Left cardiac atrium (tissue), 4 donors: ENCODE measurements at regions not wholly inside any gene's neighbourhood (a gene's known extent, or its start where the extent isn't known, plus 50 kb on each side); places are given as distances from the start of the nearest gene placed in this dataset.
"Not testable (repeated sequence)": the region's sequence is repeated elsewhere in the genome, so short reads cannot be mapped to it uniquely, and the experiment has no call there.

Experiments used
- ATAC-seq, 2 donors: fragments of 200-7000 bp; cut with Tn5 transposase; one replicate each; pipeline ENCODE4 v1.9.1; 2020; ENCODE audit warnings: mild to moderate bottlenecking in 2 of 2, moderate library complexity in 2 of 2
- DNase-seq: peaks from one replicate; pipeline ENCODE4 v3.0.0-alpha.2; 2020
- intact Hi-C, 2 donors: fragments of 100-400 bp; cut with DNase I; formaldehyde crosslinking; loops; one replicate each; pipeline versions ENCODE4 v1.14.1 to v1.15.1; 2022 to 2023
- donor health status: DM: no; HTN: yes; CAD: no.
- donor health status: DM: no; HTN: yes; CAD: no; lungs with severe emphysema.
- donor health status: DM: yes; HTN: yes; CAD: no.
- donor health status: Dilated cardiomyopathy.

DNA sequence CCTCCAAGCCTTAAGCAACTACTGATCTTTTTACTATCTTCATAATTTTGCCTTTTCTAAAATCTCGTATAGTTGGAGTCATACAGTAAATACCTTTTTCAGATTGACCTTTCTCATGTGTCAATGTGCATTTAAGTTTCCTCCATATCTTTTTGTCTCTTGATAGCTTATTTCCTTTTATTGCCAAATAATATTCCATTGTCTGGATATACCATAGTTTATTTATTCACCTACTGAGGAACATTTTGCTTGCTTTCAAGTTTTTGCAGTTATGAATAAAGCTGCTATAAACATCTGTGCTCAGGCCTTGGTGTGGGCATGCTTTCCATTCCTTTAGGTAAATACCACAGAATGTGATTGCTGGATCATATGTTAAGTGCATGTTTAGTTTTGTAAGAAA, 161.2 kb upstream of the GNAI1 start:
- intact Hi-C loops = no loop called here
- ATAC-seq (no peak), DNase-seq (no peak)

DNA sequence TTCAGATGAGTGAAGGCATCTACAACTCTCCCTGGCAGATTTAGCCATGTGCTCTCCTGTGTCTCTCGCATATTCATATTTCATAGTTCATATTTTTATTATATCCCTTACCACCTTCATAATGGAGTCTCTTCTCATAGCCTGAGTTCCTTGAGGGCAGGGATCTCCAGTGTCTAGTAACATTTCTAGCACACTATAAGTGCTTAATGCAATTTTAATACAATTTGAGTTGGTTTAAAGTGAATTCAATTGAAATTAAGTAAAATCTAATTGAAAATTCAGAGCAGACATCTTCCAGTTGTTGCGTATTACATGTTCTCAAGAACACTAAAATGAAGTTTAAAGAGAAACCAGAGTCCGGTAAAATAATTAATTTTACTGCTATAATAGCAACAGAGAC, 163.6 kb upstream of the GNAI1 start:
- ATAC-seq (no peak), DNase-seq (no peak)
- intact Hi-C loops = no loop called here

DNA sequence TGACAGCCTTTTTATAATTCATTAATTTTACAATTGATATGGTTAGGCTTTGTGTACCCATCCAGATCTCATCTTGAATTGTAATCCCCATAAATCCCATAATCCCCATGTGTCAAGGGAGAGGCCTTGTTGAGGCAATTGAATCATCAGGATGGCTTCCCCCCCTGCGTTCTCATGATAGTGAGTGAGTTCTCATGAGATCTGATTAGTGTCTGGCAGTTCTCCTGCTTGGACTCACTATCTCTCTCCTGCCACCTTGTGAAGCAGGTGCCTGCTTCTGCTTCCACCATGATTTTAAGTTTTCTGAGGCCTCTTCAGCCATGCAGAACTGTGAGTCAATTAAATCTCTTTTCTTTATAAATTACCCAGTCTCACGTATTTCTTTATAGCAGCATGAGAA, 165.7 kb upstream of the GNAI1 start:
- DNase-seq (no peak), ATAC-seq (no peak)
- intact Hi-C loops = no loop called here

GRCh38 chr7:79968077-79968648, 166.5 kb upstream of the GNAI1 start:
- intact Hi-C loops = no loop called here
- DNase-seq (no peak), ATAC-seq (no peak)

- ATAC-seq (no peak), DNase-seq (no peak)
- intact Hi-C loops = no loop called here
These were observed 168.7 kb upstream of the GNAI1 start for GRCh38 chr7:79965946-79966345.

- DNase-seq (no peak), ATAC-seq (no peak)
- intact Hi-C loops = no loop called here
These were observed 170.2 kb upstream of the GNAI1 start for GRCh38 chr7:79964463-79964862.

GRCh38 chr7:79953130-79953529, 181.5 kb upstream of the GNAI1 start:
- intact Hi-C loops = no loop called here
- ATAC-seq (no peak), DNase-seq (no peak)

DNA sequence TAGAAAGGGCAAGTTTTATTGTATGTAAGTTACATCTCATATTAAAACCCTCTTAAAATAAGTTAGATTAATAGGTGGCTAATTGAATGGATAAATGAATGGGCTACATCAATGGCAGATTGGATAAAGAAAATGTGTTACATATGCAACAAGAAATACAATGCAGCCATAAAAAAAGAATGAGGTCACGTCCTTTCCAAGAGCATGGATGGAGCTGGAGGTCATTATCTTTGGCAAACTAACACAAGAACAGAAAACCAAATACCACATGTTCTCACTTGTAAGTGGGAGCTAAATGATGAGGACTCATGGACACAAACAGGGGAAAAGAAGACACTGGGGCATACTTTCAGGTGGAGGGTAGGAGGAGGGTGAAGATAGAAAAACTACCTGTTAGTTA, 182.2 kb upstream of the GNAI1 start:
- ATAC-seq = no peak
- intact Hi-C loops = no loop called here
- DNase-seq = no peak

GRCh38 chr7:79951415-79951814, 183.2 kb upstream of the GNAI1 start:
- ATAC-seq (no peak), DNase-seq (no peak)
- intact Hi-C loops = no loop called here

GRCh38 chr7:79949778-79950177, 184.9 kb upstream of the GNAI1 start:
- no peak for DNase-seq
- ATAC-seq = no peak
- intact Hi-C loops = no loop called here

GRCh38 chr7:79936281-79936983, 198.2 kb upstream of the GNAI1 start:
- peak in 1 of 2 donors; percentile 63 for ATAC-seq
- intact Hi-C loops = no loop called here
- DNase-seq = no peak

DNA sequence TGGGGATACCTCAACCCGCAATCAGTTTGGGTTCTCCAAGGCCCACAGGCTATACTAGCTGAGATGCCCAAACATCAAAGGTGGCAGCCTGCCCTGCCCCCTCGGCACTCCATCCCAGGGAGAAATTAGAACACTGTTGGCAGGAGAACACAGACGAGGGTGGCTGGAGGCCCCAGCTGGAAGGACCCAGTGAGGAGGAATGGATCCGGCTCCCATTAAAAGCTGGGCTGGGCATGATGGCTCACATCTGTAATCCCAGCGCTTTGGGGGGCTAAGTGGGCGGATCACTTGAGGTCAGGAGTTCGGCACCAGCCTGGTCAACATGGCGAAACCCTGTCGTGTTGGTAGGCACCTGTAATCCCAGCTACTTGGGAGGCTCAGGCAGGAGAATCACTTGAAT, 199.9 kb upstream of the GNAI1 start:
- intact Hi-C loops = no loop called here
- no peak for ATAC-seq

DNA sequence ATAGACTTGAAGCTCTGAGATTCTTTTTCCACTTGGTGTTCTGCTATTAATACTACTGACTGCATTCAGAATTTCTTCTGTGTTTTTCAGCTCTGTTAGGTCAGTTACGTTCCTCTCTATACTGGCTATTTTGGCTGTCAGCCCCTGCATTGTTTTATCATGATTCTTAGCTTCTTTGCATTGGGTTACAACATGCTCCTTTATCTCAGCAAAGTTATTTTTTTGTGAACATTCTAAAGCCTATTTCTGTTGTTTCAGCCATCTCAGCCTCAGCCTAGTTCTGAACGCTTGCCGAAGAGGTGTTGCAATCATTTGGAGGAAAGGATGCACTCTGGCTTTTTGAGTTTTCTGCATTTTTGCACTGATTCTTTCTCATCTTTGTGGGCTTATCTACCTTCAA, 201.5 kb upstream of the GNAI1 start:
- ATAC-seq = peak in 1 of 2 donors; percentile 38
- no peak for DNase-seq
- intact Hi-C loops = no loop called here

More for the DNA sequence above, 199.9 kb upstream of the GNAI1 start:
- DNase-seq = no peak

DNA sequence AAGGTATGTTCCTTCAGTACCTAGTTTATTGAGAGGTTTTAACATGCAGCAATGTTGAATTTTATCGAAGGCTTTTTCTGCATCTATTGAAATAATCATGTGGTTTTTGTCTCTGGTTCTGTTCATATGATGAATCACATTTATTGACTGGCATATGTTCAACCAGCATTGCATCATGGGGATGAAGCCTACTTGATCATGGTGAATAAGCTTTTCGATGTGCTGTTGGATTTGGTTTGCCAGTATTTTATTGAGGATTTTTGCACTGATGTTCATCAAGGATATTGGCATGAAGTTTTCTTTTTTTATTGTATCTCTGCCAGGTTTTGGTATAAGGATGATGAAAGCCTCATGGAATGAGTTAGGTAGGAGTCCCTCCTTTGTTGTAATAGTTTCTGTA, 204.0 kb upstream of the GNAI1 start:
- DNase-seq = no peak
- intact Hi-C loops = no loop called here
- no peak for ATAC-seq

DNA sequence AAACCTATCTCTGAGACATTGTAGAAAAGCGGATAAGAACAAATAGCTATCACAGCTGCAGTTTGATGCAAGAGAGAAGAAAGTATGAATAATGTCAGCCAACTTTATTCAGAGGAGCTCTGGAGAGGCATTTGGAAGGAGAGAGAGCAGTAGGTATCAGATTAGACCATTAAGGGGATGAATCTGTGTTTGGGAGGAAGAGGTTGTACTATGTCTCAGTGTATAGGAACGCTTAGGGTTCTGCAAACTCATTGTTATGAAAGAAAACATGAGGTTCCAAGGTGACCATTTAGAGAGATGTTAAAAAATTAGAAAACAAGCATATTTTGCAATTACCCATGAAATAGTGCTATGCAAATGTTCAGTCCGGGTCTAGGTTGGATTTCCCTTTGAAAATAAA, 207.5 kb upstream of the GNAI1 start:
- no peak for DNase-seq
- intact Hi-C loops = no loop called here
- ATAC-seq = no peak

DNA sequence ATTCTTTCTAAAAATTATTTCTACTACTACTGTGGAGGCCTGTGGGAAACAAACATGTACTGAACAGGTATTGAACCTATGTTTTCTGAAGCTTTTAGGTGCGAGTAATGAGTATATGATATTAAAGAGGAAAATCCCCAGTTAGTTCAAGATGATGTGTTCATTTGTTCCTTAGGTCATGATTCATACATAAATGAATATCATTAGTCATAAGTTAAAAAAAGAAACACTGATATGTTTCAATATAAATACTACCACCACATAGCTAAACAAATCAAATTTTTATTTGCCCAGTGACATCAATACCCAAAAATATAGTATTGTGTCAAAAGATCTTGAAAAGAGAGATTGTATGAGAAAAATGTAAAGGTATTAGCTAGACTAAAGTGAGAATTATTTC, 210.7 kb upstream of the GNAI1 start:
- DNase-seq (no peak), ATAC-seq (no peak)
- intact Hi-C loops = no loop called here

DNA sequence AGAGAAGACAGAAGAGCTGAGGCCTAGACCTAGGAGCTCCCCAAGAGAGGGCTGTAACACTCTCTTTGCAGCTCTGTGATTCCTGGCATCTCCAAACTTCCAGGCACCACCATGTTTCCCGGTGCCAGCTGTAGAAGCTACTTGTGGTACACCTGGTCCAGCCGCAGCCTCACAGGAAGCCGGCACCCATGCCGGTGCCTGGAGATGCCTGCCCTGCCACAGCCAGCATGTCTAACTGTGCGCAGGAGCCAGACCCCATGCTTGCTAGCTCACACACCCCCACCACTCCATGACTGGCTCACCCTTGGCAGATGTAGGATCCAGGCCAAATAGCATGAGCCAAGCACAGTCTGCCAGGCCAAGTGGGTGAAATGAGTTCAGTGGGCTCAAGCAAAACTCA, 211.7 kb upstream of the GNAI1 start:
- DNase-seq = no peak
- intact Hi-C loops = no loop called here
- ATAC-seq = no peak

GRCh38 chr7:79921976-79922375, 212.7 kb upstream of the GNAI1 start:
- ATAC-seq = no peak
- DNase-seq = no peak
- intact Hi-C loops = no loop called here

- DNase-seq, ATAC-seq, intact Hi-C loops: not testable (repeated sequence)
These were observed 216.0 kb upstream of the GNAI1 start for GRCh38 chr7:79918632-79919031.

DNA sequence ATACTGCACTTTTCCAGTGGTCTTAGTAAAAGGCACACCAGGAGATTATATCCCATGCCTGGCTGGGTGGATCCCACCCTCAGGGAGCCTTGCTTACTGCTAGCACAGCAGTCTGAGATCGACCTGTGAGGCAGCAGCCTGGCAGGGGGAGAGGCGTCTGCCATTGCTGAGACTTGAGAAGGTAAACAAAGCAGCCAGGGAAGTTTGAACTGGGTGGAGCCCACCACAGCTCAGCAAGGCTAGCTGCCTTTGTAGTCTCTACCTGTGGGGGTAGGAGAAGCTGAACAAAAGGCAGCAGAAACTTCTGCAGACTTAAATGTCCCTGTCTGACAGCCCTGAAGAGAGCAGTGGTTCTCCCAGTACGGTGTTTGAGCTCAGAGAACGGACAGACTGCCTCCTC, 219.3 kb upstream of the GNAI1 start:
- intact Hi-C loops, DNase-seq, ATAC-seq: not testable (repeated sequence)

DNA sequence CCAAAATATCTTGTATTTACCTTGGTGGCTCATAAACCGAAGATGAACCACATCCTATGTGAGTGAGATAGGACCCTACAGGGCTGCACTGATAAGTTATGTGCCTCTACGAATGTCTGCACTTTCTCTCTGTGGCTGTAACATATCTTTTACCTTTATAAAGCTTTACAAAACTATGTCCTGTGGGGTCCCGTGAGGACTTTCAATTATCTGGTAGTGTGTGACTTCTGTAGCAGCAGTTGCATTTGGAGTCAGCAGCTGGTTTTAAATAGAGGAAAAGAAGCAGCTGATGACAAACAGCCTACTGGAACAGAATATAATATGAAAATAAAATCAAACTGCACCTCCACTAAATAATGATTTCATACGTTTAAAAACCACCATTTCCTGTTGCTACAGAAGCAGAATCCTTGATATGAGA, 222.4 kb upstream of the GNAI1 start:
- intact Hi-C loops = no loop called here
- no peak for ATAC-seq
- no peak for DNase-seq
